ENCODE measurements at regions not wholly inside any gene's neighbourhood (a gene's known extent, or its start where the extent isn't known, plus 50 kb on each side); places are given as distances from the start of the nearest gene placed in this dataset.
A peak's percentile ranks its signal among the peaks of the same experiment; 100 is the strongest.
"Not testable (repeated sequence)": the region's sequence is repeated elsewhere in the genome, so short reads cannot be mapped to it uniquely, and the experiment has no call there.

- DNase-seq = no peak
Measured at GRCh38 chr5:123722451-123722850, 210.5 kb downstream of the CSNK1G3 start.

- no peak for DNase-seq
Measured at GRCh38 chr5:123721675-123722276, 209.8 kb downstream of the CSNK1G3 start.

- DNase-seq = no peak
Measured at GRCh38 chr5:123720955-123721354, 209.0 kb downstream of the CSNK1G3 start.

GRCh38 chr5:123720339-123720738 is 208.4 kb downstream of the CSNK1G3 start:
- DNase-seq = no peak

GRCh38 chr5:123719004-123719403 is 207.0 kb downstream of the CSNK1G3 start:
- DNase-seq = no peak

GRCh38 chr5:123718238-123718637 is 206.3 kb downstream of the CSNK1G3 start:
- no peak for DNase-seq

GRCh38 chr5:123717139-123717538 is 205.2 kb downstream of the CSNK1G3 start:
- no peak for DNase-seq

- DNase-seq = no peak
Measured at GRCh38 chr5:123710031-123710430, 198.1 kb downstream of the CSNK1G3 start.

- no peak for DNase-seq
Measured at GRCh38 chr5:123709422-123709821, 197.4 kb downstream of the CSNK1G3 start.

- DNase-seq = no peak
Measured at GRCh38 chr5:123708074-123708806, 196.3 kb downstream of the CSNK1G3 start.

GRCh38 chr5:123706531-123706930 is 194.6 kb downstream of the CSNK1G3 start:
- DNase-seq = no peak

GRCh38 chr5:123705741-123706140 is 193.8 kb downstream of the CSNK1G3 start:
- DNase-seq = no peak

GRCh38 chr5:123701511-123702200 is 189.7 kb downstream of the CSNK1G3 start:
- no peak for DNase-seq

GRCh38 chr5:123700624-123701287 is 188.8 kb downstream of the CSNK1G3 start:
- peak; percentile 19 for DNase-seq

GRCh38 chr5:123699571-123699970 is 187.6 kb downstream of the CSNK1G3 start:
- no peak for DNase-seq

- DNase-seq = not testable (repeated sequence)
Measured at GRCh38 chr5:123698937-123699336, 187.0 kb downstream of the CSNK1G3 start.

GRCh38 chr5:123696921-123697341 is 185.0 kb downstream of the CSNK1G3 start:
- no peak for DNase-seq

GRCh38 chr5:123690821-123691220 is 178.8 kb downstream of the CSNK1G3 start:
- DNase-seq = no peak

- no peak for DNase-seq
Measured at GRCh38 chr5:123681061-123681460, 169.1 kb downstream of the CSNK1G3 start.

GRCh38 chr5:123673107-123673506 is 161.1 kb downstream of the CSNK1G3 start:
- no peak for DNase-seq

- DNase-seq = no peak
Measured at GRCh38 chr5:123671711-123672456, 159.9 kb downstream of the CSNK1G3 start.

GRCh38 chr5:123671042-123671441 is 159.1 kb downstream of the CSNK1G3 start:
- DNase-seq = peak; percentile 62
